SJSA1 (cell line): ENCODE measurements at regions not wholly inside any gene's neighbourhood (a gene's known extent, or its start where the extent isn't known, plus 50 kb on each side); places are given as distances from the start of the nearest gene placed in this dataset.

Experiments used
- DNase-seq, 2 experiments: peaks; one replicate each; pipeline ENCODE4 v3.0.0-alpha.2; 2015 to 2020; ENCODE audit warnings: low spot score in 2 of 2, low read depth in 1 of 2
- H3K27ac ChIP-seq: fragments of 250-450 bp; sonication (Bioruptor Pico); 2 replicates; pipeline ENCODE4 v1.5.1; 2020; ENCODE audit warnings: mild to moderate bottlenecking, moderate library complexity
- H3K27me3 ChIP-seq: fragments of 250-450 bp; sonication (Bioruptor Pico); replicated peaks from 2 replicates; pipeline ENCODE4 v1.5.1; 2020; ENCODE audit warnings: mild to moderate bottlenecking, moderate library complexity
- H3K36me3 ChIP-seq: fragments of 250-450 bp; sonication (Bioruptor Pico); 2 replicates; pipeline ENCODE4 v1.5.1; 2020; ENCODE audit warnings: mild to moderate bottlenecking
- H3K4me1 ChIP-seq: fragments of 250-450 bp; sonication (Bioruptor Pico); replicated peaks from 2 replicates; pipeline ENCODE4 v1.6.1; 2021; ENCODE audit warnings: mild to moderate bottlenecking
- H3K4me3 ChIP-seq: fragments of 250-450 bp; sonication (Bioruptor Pico); 2 replicates; pipeline ENCODE4 v1.5.1; 2020; ENCODE audit warnings: mild to moderate bottlenecking
- H3K9me3 ChIP-seq: fragments of 250-450 bp; sonication (Bioruptor Pico); replicated peaks from 2 replicates; pipeline ENCODE4 v1.5.1; 2020; ENCODE audit warnings: mild to moderate bottlenecking

GRCh38 chr16:85334718-85335583, 222.7 kb upstream of the CIBAR2 start:
- Histone ChIP-seq H3K9me3 (no peaks in the 10 kb centered on the region), H3K27me3 (no peaks in the 10 kb centered on the region), H3K4me3 (no peak overlapping the region), H3K27ac (no peak overlapping the region), H3K4me1 (peaks cover 14% of the 10 kb centered on the region), H3K36me3 (peaks cover 22% of the 10 kb centered on the region)
- no peak for DNase-seq

- H3K9me3 ChIP-seq = no peaks in the 10 kb centered on the region
- H3K36me3 ChIP-seq = peaks cover 22% of the 10 kb centered on the region
- no peak overlapping the region for H3K27ac ChIP-seq
- H3K27me3 ChIP-seq = no peaks in the 10 kb centered on the region
- peaks cover 5% of the 10 kb centered on the region for H3K4me1 ChIP-seq
- DNase-seq = no peak
- no peak overlapping the region for H3K4me3 ChIP-seq
Observed at GRCh38 chr16:85335584-85336491, 223.6 kb upstream of the CIBAR2 start.

GRCh38 chr16:85337910-85338637, 225.8 kb upstream of the CIBAR2 start:
- H3K36me3 ChIP-seq = peaks cover 14% of the 10 kb centered on the region; the same call in 1 of the 2 replicates
- H3K27me3 ChIP-seq = no peaks in the 10 kb centered on the region
- no peak overlapping the region for H3K27ac ChIP-seq
- no peak overlapping the region for H3K4me3 ChIP-seq
- no peaks in the 10 kb centered on the region for H3K9me3 ChIP-seq
- H3K4me1 ChIP-seq = 0 out of 2 replicates have a peak, but pooled peaks cover 5% of the 10 kb centered on the region
- no peak for DNase-seq

GRCh38 chr16:85338638-85338982, 226.3 kb upstream of the CIBAR2 start:
- Histone ChIP-seq H3K4me3 (no peak overlapping the region), H3K27me3 (no peaks in the 10 kb centered on the region), H3K36me3 (peaks cover 13% of the 10 kb centered on the region; the same call in 1 of the 2 replicates), H3K9me3 (no peaks in the 10 kb centered on the region), H3K27ac (no peak overlapping the region), H3K4me1 (0 out of 2 replicates have a peak, but pooled peaks cover 5% of the 10 kb centered on the region)
- no peak for DNase-seq

GRCh38 chr16:85338989-85339685, 226.9 kb upstream of the CIBAR2 start:
- DNase-seq = no peak
- Histone ChIP-seq H3K4me1 (0 out of 2 replicates have a peak, but pooled peaks cover 5% of the 10 kb centered on the region), H3K27ac (no peak overlapping the region), H3K36me3 (peaks cover 8% of the 10 kb centered on the region; the same call in 1 of the 2 replicates), H3K4me3 (no peak overlapping the region), H3K27me3 (no peaks in the 10 kb centered on the region), H3K9me3 (no peaks in the 10 kb centered on the region)

- Histone ChIP-seq H3K27me3 (no peaks in the 10 kb centered on the region), H3K27ac (no peak overlapping the region), H3K9me3 (no peaks in the 10 kb centered on the region), H3K36me3 (no peaks in the 10 kb centered on the region; the same call in 1 of the 2 replicates), H3K4me3 (no peak overlapping the region), H3K4me1 (no peaks in the 10 kb centered on the region)
- no peak for DNase-seq
Observed at GRCh38 chr16:85341972-85342695, 229.9 kb upstream of the CIBAR2 start.

- DNase-seq = no peak
- Histone ChIP-seq H3K36me3 (no peaks in the 10 kb centered on the region), H3K4me3 (no peak overlapping the region), H3K4me1 (no peaks in the 10 kb centered on the region), H3K27ac (no peak overlapping the region), H3K9me3 (no peaks in the 10 kb centered on the region), H3K27me3 (no peaks in the 10 kb centered on the region)
Observed at GRCh38 chr16:85344502-85345128, 232.3 kb upstream of the CIBAR2 start.

GRCh38 chr16:85345129-85345639, 232.9 kb upstream of the CIBAR2 start:
- H3K9me3 ChIP-seq = no peaks in the 10 kb centered on the region
- peaks cover 3% of the 10 kb centered on the region; the same call in 1 of the 2 replicates for H3K4me1 ChIP-seq
- no peak overlapping the region for H3K4me3 ChIP-seq
- H3K27ac ChIP-seq = no peak overlapping the region
- no peak for DNase-seq
- no peaks in the 10 kb centered on the region for H3K27me3 ChIP-seq
- H3K36me3 ChIP-seq = no peaks in the 10 kb centered on the region

GRCh38 chr16:85346404-85347212, 234.3 kb upstream of the CIBAR2 start:
- DNase-seq = no peak
- Histone ChIP-seq H3K27ac (no peak overlapping the region), H3K9me3 (no peaks in the 10 kb centered on the region), H3K4me1 (peaks cover 17% of the 10 kb centered on the region), H3K36me3 (no peaks in the 10 kb centered on the region), H3K27me3 (no peaks in the 10 kb centered on the region), H3K4me3 (no peak overlapping the region)

- no peak for DNase-seq
- Histone ChIP-seq H3K27me3 (no peaks in the 10 kb centered on the region), H3K4me3 (no peak overlapping the region), H3K27ac (no peak overlapping the region), H3K9me3 (no peaks in the 10 kb centered on the region), H3K4me1 (peaks cover 23% of the 10 kb centered on the region), H3K36me3 (no peaks in the 10 kb centered on the region)
Observed at GRCh38 chr16:85347213-85347591, 234.9 kb upstream of the CIBAR2 start.

GRCh38 chr16:85348065-85348840, 236.0 kb upstream of the CIBAR2 start:
- peaks cover 31% of the 10 kb centered on the region for H3K4me1 ChIP-seq
- no peaks in the 10 kb centered on the region; the same call in 1 of the 2 replicates for H3K9me3 ChIP-seq
- no peaks in the 10 kb centered on the region for H3K27me3 ChIP-seq
- no peak for DNase-seq
- no peak overlapping the region for H3K4me3 ChIP-seq
- H3K36me3 ChIP-seq = 0 out of 2 replicates have a peak, but pooled peaks cover 2% of the 10 kb centered on the region
- no peak overlapping the region for H3K27ac ChIP-seq
